Astrocyte (in vitro differentiated cells and primary cell): ENCODE measurements at regions not wholly inside any gene's neighbourhood (a gene's known extent, or its start where the extent isn't known, plus 50 kb on each side); places are given as distances from the start of the nearest gene placed in this dataset.

ENCODE experiments used
- EZH2 ChIP-seq: IDR thresholded peaks from 2 replicates; pipeline ENCODE4 v1.6.1; 2012; ENCODE audit warnings: mild to moderate bottlenecking, low read length, inconsistent platforms; ENCODE audit not compliant: insufficient read depth
- TF ChIP-seq, protein P1 (sequence below): IDR thresholded peaks from 2 replicates; pipeline ENCODE4 v1.5.1; 2011; ENCODE audit warnings: low read depth, mild to moderate bottlenecking, inconsistent platforms, low read length, moderate library complexity; ENCODE audit not compliant: insufficient read depth

DNA sequence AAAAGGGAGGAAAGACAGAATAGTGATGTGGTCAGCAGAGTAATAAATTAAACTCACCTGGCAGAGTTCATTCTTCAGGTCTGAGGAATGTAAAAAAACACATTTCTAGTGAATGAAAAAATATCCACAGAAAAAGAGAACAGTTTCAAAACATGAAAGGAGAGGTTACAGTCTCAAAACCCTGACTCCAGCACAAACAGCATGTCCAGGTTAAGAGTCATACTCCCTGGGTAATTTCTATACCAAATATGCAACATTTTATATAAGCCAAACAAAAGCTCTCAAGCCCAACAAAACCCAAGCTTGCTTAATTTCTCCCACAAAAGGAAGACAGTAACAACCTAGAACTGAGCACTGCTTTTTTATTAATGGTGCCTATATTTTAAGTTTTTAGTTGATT, 173.0 kb downstream of the NTMT2 start:
- TF ChIP-seq, protein P1, sequence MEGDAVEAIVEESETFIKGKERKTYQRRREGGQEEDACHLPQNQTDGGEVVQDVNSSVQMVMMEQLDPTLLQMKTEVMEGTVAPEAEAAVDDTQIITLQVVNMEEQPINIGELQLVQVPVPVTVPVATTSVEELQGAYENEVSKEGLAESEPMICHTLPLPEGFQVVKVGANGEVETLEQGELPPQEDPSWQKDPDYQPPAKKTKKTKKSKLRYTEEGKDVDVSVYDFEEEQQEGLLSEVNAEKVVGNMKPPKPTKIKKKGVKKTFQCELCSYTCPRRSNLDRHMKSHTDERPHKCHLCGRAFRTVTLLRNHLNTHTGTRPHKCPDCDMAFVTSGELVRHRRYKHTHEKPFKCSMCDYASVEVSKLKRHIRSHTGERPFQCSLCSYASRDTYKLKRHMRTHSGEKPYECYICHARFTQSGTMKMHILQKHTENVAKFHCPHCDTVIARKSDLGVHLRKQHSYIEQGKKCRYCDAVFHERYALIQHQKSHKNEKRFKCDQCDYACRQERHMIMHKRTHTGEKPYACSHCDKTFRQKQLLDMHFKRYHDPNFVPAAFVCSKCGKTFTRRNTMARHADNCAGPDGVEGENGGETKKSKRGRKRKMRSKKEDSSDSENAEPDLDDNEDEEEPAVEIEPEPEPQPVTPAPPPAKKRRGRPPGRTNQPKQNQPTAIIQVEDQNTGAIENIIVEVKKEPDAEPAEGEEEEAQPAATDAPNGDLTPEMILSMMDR: no peak
- no peak for TF ChIP-seq EZH2
